Astrocyte (in vitro differentiated cells and primary cell): ENCODE measurements at regions not wholly inside any gene's neighbourhood (a gene's known extent, or its start where the extent isn't known, plus 50 kb on each side); places are given as distances from the start of the nearest gene placed in this dataset.

Source experiments
- DNase-seq: peaks from one replicate; pipeline ENCODE4 v3.0.0-alpha.2; 2010; ENCODE audit warnings: low read depth
- FAIRE-seq: peaks from 2 replicates; lab custom pipeline; 2011; peaks lifted over from hg19 to GRCh38; lab: Jason Lieb, UNC
- H2AFZ ChIP-seq: 2 replicates; pipeline ENCODE4 v1.6.0; 2012; ENCODE audit warnings: low read depth, low read length, inconsistent platforms
- H3K27ac ChIP-seq: 2 replicates; pipeline ENCODE4 v1.5.1; 2011; ENCODE audit warnings: low read depth, low read length, inconsistent platforms
- H3K27me3 ChIP-seq: 2 replicates; pipeline ENCODE4 v1.6.0; 2011; ENCODE audit warnings: low read length, inconsistent platforms; ENCODE audit not compliant: insufficient read depth
- H3K36me3 ChIP-seq: 2 replicates; pipeline ENCODE4 v1.5.1; 2011; ENCODE audit warnings: low read length, inconsistent platforms; ENCODE audit not compliant: insufficient read depth
- H3K4me1 ChIP-seq: 2 replicates; pipeline ENCODE4 v1.5.1; 2011; ENCODE audit warnings: low read length, inconsistent platforms; ENCODE audit not compliant: insufficient read depth
- H3K4me2 ChIP-seq: 2 replicates; pipeline ENCODE4 v1.6.0; 2012; ENCODE audit warnings: low read length, inconsistent platforms
- H3K4me3 ChIP-seq: 2 replicates; pipeline ENCODE4 v1.5.1; 2011; ENCODE audit warnings: low read depth, mild to moderate bottlenecking, low read length, inconsistent platforms; ENCODE audit not compliant: insufficient read depth
- H3K79me2 ChIP-seq: 2 replicates; pipeline ENCODE4 v1.6.0; 2012; ENCODE audit warnings: mild to moderate bottlenecking, low read length, inconsistent platforms; ENCODE audit not compliant: insufficient read depth
- H3K9ac ChIP-seq: 2 replicates; pipeline ENCODE4 v1.6.0; 2012; ENCODE audit warnings: mild to moderate bottlenecking, low read length, inconsistent platforms
- H3K9me3 ChIP-seq: 2 replicates; pipeline ENCODE4 v1.5.1; 2012; ENCODE audit warnings: low read depth, mild to moderate bottlenecking, low read length, inconsistent platforms; ENCODE audit not compliant: insufficient read depth
- H4K20me1 ChIP-seq: 2 replicates; pipeline ENCODE4 v1.6.0; 2012; ENCODE audit warnings: low read length, inconsistent platforms; ENCODE audit not compliant: insufficient read depth
- H3K27ac Mint-ChIP-seq: one replicate; pipeline ENCODE4 v1.8.0; 2021; ENCODE audit warnings: mild to moderate bottlenecking, mixed read lengths; ENCODE audit not compliant: unreplicated experiment
- H3K27me3 Mint-ChIP-seq: one replicate; pipeline ENCODE4 v1.8.0; 2021; ENCODE audit warnings: low read depth, mixed read lengths; ENCODE audit not compliant: unreplicated experiment
- H3K36me3 Mint-ChIP-seq: one replicate; pipeline ENCODE4 v1.8.0; 2021; ENCODE audit warnings: low read depth, mixed read lengths; ENCODE audit not compliant: unreplicated experiment
- H3K4me1 Mint-ChIP-seq: one replicate; pipeline ENCODE4 v1.8.0; 2021; ENCODE audit warnings: low read depth, mixed read lengths; ENCODE audit not compliant: unreplicated experiment
- H3K4me3 Mint-ChIP-seq: one replicate; pipeline ENCODE4 v1.8.0; 2021; ENCODE audit warnings: mild to moderate bottlenecking, moderate library complexity, mixed read lengths; ENCODE audit not compliant: unreplicated experiment
- H3K9me3 Mint-ChIP-seq: one replicate; pipeline ENCODE4 v1.8.0; 2021; ENCODE audit warnings: mild to moderate bottlenecking, mixed read lengths; ENCODE audit not compliant: unreplicated experiment
- EZH2 ChIP-seq: IDR thresholded peaks from 2 replicates; pipeline ENCODE4 v1.6.1; 2012; ENCODE audit warnings: mild to moderate bottlenecking, low read length, inconsistent platforms; ENCODE audit not compliant: insufficient read depth
- TF ChIP-seq, protein P1 (sequence below): IDR thresholded peaks from 2 replicates; pipeline ENCODE4 v1.5.1; 2011; ENCODE audit warnings: low read depth, mild to moderate bottlenecking, inconsistent platforms, low read length, moderate library complexity; ENCODE audit not compliant: insufficient read depth

DNA sequence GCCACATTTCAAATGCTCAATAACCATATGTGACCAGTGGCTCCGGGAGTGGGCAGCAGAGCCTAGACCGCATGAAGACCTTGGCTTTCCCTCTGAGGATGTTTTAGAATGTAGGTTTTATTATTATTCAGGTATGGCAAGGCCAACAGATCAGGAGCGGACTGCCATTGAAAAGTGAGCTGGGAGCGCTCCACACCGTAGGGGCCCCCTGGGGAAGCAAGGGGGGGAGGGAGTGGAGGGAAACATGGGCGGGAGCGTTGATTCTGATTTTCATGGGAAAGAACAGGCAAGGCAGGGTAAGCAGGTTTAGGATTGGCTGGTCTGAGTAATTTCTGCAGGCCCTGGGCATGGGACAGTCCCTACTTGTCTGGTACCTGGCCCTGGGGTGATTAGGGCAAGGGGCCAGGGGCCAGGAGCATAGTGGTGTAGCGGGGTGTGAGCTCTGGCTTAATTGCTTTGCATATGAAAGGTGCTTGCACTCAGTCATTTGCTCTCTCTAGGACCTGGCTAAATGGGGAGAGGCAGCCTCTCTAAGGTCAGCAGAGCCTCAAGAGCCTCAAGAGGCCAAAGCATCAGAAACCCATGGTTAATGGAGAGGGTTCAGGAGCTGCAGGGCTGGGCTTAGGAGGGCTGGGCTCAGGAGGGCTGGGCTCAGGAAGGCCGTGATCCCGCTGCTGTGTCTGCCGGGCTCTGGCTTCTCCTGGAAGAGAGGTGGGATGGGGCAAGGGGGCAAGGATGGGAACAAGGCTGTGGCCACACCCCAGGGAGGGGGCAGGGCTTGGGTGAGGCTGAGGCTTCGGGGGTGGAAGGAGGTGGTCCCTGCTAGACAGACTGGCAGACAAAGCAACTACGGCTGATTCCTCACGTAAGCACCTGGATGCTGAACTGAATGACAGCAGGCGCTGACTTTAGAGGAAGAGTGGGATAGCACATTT is 82.0 kb upstream of the WASF3 start:
- no peak for TF ChIP-seq EZH2
- TF ChIP-seq, protein P1, sequence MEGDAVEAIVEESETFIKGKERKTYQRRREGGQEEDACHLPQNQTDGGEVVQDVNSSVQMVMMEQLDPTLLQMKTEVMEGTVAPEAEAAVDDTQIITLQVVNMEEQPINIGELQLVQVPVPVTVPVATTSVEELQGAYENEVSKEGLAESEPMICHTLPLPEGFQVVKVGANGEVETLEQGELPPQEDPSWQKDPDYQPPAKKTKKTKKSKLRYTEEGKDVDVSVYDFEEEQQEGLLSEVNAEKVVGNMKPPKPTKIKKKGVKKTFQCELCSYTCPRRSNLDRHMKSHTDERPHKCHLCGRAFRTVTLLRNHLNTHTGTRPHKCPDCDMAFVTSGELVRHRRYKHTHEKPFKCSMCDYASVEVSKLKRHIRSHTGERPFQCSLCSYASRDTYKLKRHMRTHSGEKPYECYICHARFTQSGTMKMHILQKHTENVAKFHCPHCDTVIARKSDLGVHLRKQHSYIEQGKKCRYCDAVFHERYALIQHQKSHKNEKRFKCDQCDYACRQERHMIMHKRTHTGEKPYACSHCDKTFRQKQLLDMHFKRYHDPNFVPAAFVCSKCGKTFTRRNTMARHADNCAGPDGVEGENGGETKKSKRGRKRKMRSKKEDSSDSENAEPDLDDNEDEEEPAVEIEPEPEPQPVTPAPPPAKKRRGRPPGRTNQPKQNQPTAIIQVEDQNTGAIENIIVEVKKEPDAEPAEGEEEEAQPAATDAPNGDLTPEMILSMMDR = no peak
- Histone ChIP-seq H2AFZ (peak overlapping the region; percentile 87), H3K36me3 (no peaks in the 10 kb centered on the region), H3K27ac (peak overlapping the region; percentile 74), H3K27me3 (no peaks in the 10 kb centered on the region), H3K4me1 (peaks cover 21% of the 10 kb centered on the region), H4K20me1 (no peaks in the 10 kb centered on the region), H3K79me2 (no peaks in the 10 kb centered on the region), H3K4me2 (peak overlapping the region; percentile 83), H3K4me3 (peak overlapping the region; percentile 38), H3K9ac (peak overlapping the region; percentile 44), H3K9me3 (no peaks in the 10 kb centered on the region)
- no peaks in the 10 kb centered on the region for H3K9me3 Mint-ChIP-seq
- H3K36me3 Mint-ChIP-seq = no peaks in the 10 kb centered on the region
- peak overlapping the region; percentile 75 for H3K4me3 Mint-ChIP-seq
- DNase-seq (no peak), FAIRE-seq (no peak)
- H3K27ac Mint-ChIP-seq = peak overlapping the region; percentile 81
- H3K4me1 Mint-ChIP-seq = peaks cover 25% of the 10 kb centered on the region
- no peaks in the 10 kb centered on the region for H3K27me3 Mint-ChIP-seq

DNA sequence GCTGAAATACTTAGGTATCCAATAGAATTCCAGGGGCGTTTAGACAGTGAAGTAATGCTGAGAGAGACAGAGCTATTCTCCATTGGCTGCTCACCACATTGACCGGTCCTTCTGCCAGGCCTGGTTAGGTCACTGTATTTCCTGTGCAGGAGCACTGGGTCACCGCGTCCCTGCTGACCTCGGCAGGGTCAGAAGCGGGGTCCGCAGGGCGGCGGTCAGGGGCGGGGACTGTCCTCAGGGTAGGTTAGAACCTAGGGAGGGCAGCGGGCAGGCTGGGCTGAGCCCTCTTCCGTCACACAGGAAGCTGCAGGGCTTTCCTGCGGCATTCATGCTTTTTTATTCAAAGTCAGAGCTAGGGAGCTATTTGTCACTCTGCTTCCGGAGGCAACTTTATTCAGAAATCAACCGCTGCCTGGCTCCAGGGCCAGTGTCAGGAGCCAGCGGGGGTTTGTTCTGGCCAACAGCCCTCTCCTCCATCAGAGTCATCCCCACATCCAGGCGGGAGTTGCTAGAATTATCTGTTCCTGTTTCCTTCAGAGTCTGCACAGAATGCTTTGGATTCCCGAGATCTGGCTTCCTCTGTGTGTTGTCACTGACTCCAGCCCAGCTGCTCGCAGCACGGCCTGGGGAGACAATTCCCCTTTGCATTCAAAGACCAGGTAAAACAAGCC is 81.2 kb upstream of the WASF3 start:
- Histone ChIP-seq H3K4me1 (peaks cover 23% of the 10 kb centered on the region), H3K36me3 (no peaks in the 10 kb centered on the region), H3K9ac (peak overlapping the region; percentile 44), H3K79me2 (no peaks in the 10 kb centered on the region), H2AFZ (peak overlapping the region; percentile 87), H3K4me3 (peak overlapping the region; percentile 38), H3K27me3 (no peaks in the 10 kb centered on the region), H3K27ac (peak overlapping the region; percentile 74), H3K4me2 (peak overlapping the region; percentile 83), H3K9me3 (no peaks in the 10 kb centered on the region), H4K20me1 (no peaks in the 10 kb centered on the region)
- Mint-ChIP-seq H3K27ac (peak overlapping the region; percentile 50), H3K9me3 (no peaks in the 10 kb centered on the region), H3K36me3 (no peaks in the 10 kb centered on the region), H3K27me3 (no peaks in the 10 kb centered on the region), H3K4me1 (peaks cover 25% of the 10 kb centered on the region), H3K4me3 (peak overlapping the region; percentile 75)
- peak; percentile 46 for DNase-seq
- no peak for FAIRE-seq
- TF ChIP-seq, protein P1 = no peak
- no peak for TF ChIP-seq EZH2
